ENCODE measurements at regions not wholly inside any gene's neighbourhood (a gene's known extent, or its start where the extent isn't known, plus 50 kb on each side); places are given as distances from the start of the nearest gene placed in this dataset.

DNA sequence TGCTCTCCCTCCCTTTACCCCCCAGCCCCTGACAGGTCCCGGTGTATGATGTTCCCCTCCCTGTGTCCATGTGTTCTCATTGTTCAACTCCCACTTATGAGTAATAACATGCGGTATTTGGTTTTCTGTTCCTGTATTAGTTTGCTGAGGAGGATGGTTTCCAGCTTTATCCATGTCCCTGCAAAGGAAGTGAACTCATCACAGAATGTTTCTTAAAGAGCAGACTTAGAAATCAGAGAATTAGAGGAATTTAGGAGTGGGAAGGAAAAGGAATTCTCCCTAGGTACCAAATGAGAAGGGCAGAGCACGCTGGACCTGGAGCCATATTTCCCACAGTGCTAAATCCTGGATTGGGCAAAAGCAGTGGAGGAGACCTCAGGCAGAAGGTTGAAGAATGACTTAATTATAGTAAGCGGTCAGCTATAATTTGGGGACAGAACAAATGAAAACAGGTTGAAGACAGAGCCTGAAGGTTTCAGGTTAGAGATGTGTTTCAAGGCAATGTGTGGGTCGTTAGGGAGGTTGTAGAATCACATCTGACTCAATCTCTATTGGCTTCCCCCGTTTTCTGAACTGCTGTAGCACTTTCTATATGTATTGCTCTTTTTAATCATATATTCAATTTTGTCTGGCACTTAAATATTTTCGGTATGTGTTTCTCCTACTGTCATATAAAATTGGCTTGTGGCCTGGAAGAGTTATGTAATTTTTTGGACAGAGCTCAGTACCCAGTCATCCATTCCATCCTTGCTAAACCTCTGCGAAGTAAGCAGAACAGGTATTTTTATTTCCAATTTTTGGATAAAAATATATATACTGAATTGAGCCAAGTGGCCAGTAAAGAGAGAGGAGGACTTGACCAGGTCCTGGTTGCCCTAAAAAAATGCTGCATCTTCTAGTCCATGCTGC is 210.5 kb upstream of the KLF6 start:
- TF ChIP-seq, protein P1, sequence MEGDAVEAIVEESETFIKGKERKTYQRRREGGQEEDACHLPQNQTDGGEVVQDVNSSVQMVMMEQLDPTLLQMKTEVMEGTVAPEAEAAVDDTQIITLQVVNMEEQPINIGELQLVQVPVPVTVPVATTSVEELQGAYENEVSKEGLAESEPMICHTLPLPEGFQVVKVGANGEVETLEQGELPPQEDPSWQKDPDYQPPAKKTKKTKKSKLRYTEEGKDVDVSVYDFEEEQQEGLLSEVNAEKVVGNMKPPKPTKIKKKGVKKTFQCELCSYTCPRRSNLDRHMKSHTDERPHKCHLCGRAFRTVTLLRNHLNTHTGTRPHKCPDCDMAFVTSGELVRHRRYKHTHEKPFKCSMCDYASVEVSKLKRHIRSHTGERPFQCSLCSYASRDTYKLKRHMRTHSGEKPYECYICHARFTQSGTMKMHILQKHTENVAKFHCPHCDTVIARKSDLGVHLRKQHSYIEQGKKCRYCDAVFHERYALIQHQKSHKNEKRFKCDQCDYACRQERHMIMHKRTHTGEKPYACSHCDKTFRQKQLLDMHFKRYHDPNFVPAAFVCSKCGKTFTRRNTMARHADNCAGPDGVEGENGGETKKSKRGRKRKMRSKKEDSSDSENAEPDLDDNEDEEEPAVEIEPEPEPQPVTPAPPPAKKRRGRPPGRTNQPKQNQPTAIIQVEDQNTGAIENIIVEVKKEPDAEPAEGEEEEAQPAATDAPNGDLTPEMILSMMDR (IDR thresholded peaks at IDR 0.05) = no peak
- ATAC-seq (no peak), DNase-seq (no peak)
- Histone ChIP-seq H3K9me3 (peaks cover 0 to 7% of the 10 kb centered on the region in 2 donors), H3K4me1 (no peaks in the 10 kb centered on the region), H3K4me3 (no peak overlapping the region), H3K27me3 (no peaks in the 10 kb centered on the region), H3K36me3 (no peaks in the 10 kb centered on the region), H3K27ac (no peak overlapping the region)
- intact Hi-C loops (cut with DNase I) = no loop called here

DNA sequence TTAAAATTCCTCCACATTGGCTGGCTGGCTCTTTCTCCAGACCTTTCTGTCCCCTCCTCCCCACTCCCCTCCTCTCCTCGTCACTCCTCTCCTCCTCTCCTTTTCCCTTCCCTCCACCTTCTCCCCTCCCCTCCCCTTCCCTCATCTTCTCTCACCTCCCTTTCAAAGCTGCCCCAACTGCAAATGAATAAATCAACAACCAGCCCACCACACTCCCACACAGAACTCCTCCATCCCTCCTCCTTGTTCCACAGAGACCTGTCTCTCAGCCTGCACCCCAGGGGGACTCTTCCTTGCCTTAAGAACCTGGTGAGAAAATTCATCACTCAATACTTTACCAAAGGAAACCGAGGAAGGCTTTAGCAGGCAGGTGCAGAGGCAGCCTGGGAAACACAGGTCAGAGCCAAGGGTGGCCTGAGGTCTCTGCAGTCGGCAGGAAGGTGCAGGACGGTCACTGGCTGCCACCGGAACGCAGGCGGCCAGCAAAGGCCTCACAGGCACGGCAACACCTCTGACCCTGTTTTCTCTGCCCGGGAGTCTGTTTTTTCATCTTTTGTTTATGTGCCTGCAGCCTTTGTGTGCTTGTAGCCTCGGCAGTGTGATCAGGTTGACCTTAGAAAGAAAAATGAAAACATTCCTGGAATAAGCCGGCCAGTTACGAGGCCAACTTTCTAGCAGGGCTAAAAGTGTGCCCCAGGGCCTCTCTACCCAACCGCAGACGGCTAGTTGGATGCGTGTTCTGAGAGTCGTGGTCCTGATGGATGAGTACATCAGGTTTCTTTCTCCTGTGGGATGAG is 207.6 kb upstream of the KLF6 start:
- intact Hi-C loops (cut with DNase I) = no loop called here
- TF ChIP-seq, protein P1 (IDR thresholded peaks at IDR 0.05) = no peak
- Histone ChIP-seq H3K36me3 (no peaks in the 10 kb centered on the region), H3K4me1 (no peaks in the 10 kb centered on the region), H3K9me3 (no peaks in the 10 kb centered on the region), H3K4me3 (no peak overlapping the region), H3K27me3 (no peaks in the 10 kb centered on the region), H3K27ac (no peak overlapping the region)
- ATAC-seq (no peak), DNase-seq (no peak)

DNA sequence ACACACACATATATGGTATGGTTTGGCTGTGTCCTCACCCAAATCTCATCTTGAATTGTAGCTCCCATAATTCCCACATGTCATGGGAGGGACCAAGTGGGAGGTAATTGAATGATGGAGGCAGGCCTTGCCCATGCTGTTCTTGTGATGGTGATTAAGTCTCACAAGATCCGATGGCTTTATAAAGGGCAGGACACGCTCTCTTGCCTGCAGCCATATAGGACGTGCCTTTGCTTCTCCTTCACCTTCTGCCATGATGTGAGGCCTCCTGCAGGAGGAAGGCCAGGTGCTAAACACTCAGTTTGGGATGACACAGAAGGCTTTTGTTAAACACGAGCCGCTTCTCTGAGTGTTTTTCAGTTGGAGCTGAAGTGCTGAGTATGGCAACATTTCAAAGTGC is 205.3 kb upstream of the KLF6 start:
- intact Hi-C loops (cut with DNase I) = no loop called here
- no peaks in the 10 kb centered on the region for H3K36me3 ChIP-seq
- H3K4me3 ChIP-seq = no peak overlapping the region
- no peaks in the 10 kb centered on the region for H3K4me1 ChIP-seq
- H3K9me3 ChIP-seq = no peaks in the 10 kb centered on the region
- H3K27me3 ChIP-seq = no peaks in the 10 kb centered on the region
- DNase-seq (no peak), ATAC-seq (no peak)
- no peak overlapping the region for H3K27ac ChIP-seq
- TF ChIP-seq, protein P1 (IDR thresholded peaks at IDR 0.05) = no peak

DNA sequence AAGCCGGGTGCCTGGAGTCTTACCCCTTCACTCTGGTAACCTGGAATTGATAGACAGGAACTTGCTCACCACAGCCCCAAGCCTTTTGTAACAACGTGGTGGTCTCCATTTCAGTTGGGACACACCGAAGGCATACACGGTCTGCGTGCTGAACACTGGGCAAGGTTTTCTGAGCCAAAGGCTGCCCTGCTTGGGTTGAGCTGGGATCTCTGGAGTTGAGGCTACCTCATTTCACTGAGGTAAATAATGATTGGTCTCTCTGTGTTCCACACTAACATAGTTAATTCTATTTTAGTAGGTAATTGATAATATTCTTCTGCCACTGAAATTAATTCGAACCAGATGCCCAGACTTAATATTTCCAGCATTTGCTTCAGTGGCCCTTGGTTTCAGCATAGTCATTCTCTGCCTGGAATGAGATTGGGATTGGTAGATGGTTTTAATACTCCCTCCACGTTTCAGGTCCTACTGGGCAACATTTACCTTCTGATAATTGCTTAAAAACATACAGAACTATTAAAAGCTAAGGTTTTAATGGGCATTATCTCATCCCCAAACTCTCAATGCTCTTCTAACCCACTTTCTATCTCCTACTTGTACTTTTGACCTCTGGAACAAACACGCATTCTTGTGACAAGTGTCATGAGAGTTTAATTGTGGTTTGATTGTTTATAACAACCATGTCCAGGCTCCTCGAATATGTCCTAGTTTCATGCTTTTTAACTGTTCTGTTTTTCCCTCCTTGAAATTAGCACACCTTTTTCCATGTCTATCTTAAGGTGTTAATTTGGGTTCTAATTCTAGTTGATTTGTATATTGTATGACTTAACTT is 202.3 kb upstream of the KLF6 start:
- no peaks in the 10 kb centered on the region for H3K36me3 ChIP-seq
- no peak for DNase-seq
- peaks cover 0 to 4% of the 10 kb centered on the region in 2 donors for H3K9me3 ChIP-seq
- TF ChIP-seq, protein P1 (IDR thresholded peaks at IDR 0.05) = no peak
- H3K4me3 ChIP-seq = no peak overlapping the region
- intact Hi-C loops (cut with DNase I) = no loop called here
- H3K27ac ChIP-seq = no peak overlapping the region
- no peaks in the 10 kb centered on the region for H3K4me1 ChIP-seq
- H3K27me3 ChIP-seq = no peaks in the 10 kb centered on the region
- peak; percentile 33 for ATAC-seq

Data from left lung (tissue), 4 donors.